ENCODE measurements at regions not wholly inside any gene's neighbourhood (a gene's known extent, or its start where the extent isn't known, plus 50 kb on each side); places are given as distances from the start of the nearest gene placed in this dataset.

GRCh38 chr4:3354455-3354811, 61.6 kb downstream of the RGS12 start:
- no peak overlapping the region for H3K9ac ChIP-seq (ENCODE audit: extremely low read depth, low read length, poor library complexity, severe bottlenecking)
- H3K9me3 ChIP-seq (ENCODE audit: control insufficient read depth, low read length): peaks cover 13% of the 10 kb centered on the region
- Mint-ChIP-seq H3K9me3 (peaks cover 13% of the 10 kb centered on the region), H3K4me1 (no peaks in the 10 kb centered on the region), H3K4me3 (no peak overlapping the region), H3K27me3 (ENCODE audit: insufficient read depth) (no peaks in the 10 kb centered on the region), H3K36me3 (ENCODE audit: low read depth) (peaks cover 19% of the 10 kb centered on the region), H3K27ac (no peak overlapping the region)
- TF ChIP-seq CTCF (conservative IDR thresholded peaks at IDR 0.05): no peak
- WGBS, 2 experiments (ENCODE audit: insufficient coverage in 1 of 2, insufficient read length in 1 of 2): 79 to 95% methylated on average over 2 to 4 of the region's 4 CpGs
- H3K4me1 ChIP-seq (ENCODE audit: control insufficient read depth, insufficient read depth, low read length): no peaks in the 10 kb centered on the region
- H3K4me3 ChIP-seq (ENCODE audit: low read length): no peak overlapping the region
- DNase-seq: no peak
- H3K27me3 ChIP-seq (ENCODE audit: control insufficient read depth, insufficient read depth, low read length, poor library complexity, severe bottlenecking): no peaks in the 10 kb centered on the region
- H3K36me3 ChIP-seq (ENCODE audit: control insufficient read depth, insufficient read depth, low read length): peaks cover 3% of the 10 kb centered on the region
- no peak overlapping the region for H3K27ac ChIP-seq (ENCODE audit: low read depth, low read length)

DNA sequence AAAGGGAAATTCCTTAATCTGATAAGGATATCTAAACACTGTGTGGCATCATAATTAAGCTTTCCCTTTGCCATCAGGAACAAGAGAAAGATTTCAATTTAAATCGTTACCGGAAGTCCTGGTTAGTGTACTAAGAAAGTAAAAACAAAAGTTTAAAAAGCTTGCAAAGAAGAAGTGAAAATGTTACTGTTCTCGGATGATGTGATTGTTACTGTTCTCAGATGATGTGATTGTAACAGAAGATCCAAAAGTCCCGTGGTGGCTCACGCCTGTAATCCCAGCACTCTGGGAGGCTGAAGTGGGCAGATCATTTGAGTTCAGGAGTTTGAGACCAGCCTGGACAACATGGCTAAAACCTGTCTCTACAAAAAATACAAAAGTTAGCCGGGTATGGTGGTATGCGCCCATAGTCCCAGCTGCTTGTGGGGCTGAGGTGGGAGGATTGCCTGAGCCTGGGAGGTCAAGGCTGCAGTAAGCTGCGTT, 62.5 kb downstream of the RGS12 start:
- Mint-ChIP-seq H3K4me1 (no peaks in the 10 kb centered on the region), H3K36me3 (ENCODE audit: low read depth) (peaks cover 19% of the 10 kb centered on the region), H3K4me3 (no peak overlapping the region), H3K9me3 (peaks cover 13% of the 10 kb centered on the region), H3K27ac (no peak overlapping the region), H3K27me3 (ENCODE audit: insufficient read depth) (no peaks in the 10 kb centered on the region)
- Histone ChIP-seq H3K4me3 (ENCODE audit: low read length) (no peak overlapping the region), H3K36me3 (ENCODE audit: control insufficient read depth, insufficient read depth, low read length) (peaks cover 3% of the 10 kb centered on the region), H3K27ac (ENCODE audit: low read depth, low read length) (no peak overlapping the region), H3K27me3 (ENCODE audit: control insufficient read depth, insufficient read depth, low read length, poor library complexity, severe bottlenecking) (no peaks in the 10 kb centered on the region), H3K9ac (ENCODE audit: extremely low read depth, low read length, poor library complexity, severe bottlenecking) (no peak overlapping the region), H3K4me1 (ENCODE audit: control insufficient read depth, insufficient read depth, low read length) (no peaks in the 10 kb centered on the region), H3K9me3 (ENCODE audit: control insufficient read depth, low read length) (peaks cover 13% of the 10 kb centered on the region)
- no peak for DNase-seq
- WGBS, 2 experiments (ENCODE audit: insufficient coverage in 1 of 2, insufficient read length in 1 of 2): 96 to 97% methylated on average over 7 to 8 of the region's 8 CpGs
- no peak for TF ChIP-seq CTCF (conservative IDR thresholded peaks at IDR 0.05)

- WGBS, 2 experiments (ENCODE audit: insufficient coverage in 1 of 2, insufficient read length in 1 of 2): no CpG with 5 or more reads among the region's 1 CpG
- H3K27me3 ChIP-seq (ENCODE audit: control insufficient read depth, insufficient read depth, low read length, poor library complexity, severe bottlenecking): no peaks in the 10 kb centered on the region
- DNase-seq: no peak
- no peaks in the 10 kb centered on the region for H3K4me1 ChIP-seq (ENCODE audit: control insufficient read depth, insufficient read depth, low read length)
- no peak overlapping the region for H3K27ac Mint-ChIP-seq
- no peak overlapping the region for H3K9ac ChIP-seq (ENCODE audit: extremely low read depth, low read length, poor library complexity, severe bottlenecking)
- no peaks in the 10 kb centered on the region for H3K36me3 Mint-ChIP-seq (ENCODE audit: low read depth)
- TF ChIP-seq CTCF (conservative IDR thresholded peaks at IDR 0.05): no peak
- H3K27me3 Mint-ChIP-seq (ENCODE audit: insufficient read depth): no peaks in the 10 kb centered on the region
- no peak overlapping the region for H3K4me3 Mint-ChIP-seq
- H3K9me3 Mint-ChIP-seq: no peaks in the 10 kb centered on the region
- no peaks in the 10 kb centered on the region for H3K36me3 ChIP-seq (ENCODE audit: control insufficient read depth, insufficient read depth, low read length)
- no peaks in the 10 kb centered on the region for H3K4me1 Mint-ChIP-seq
- no peak overlapping the region for H3K27ac ChIP-seq (ENCODE audit: low read depth, low read length)
- no peak overlapping the region for H3K4me3 ChIP-seq (ENCODE audit: low read length)
- H3K9me3 ChIP-seq (ENCODE audit: control insufficient read depth, low read length): no peaks in the 10 kb centered on the region
These were observed 65.8 kb downstream of the RGS12 start for GRCh38 chr4:3358656-3359055.
